A549 (cell line): ENCODE measurements at regions not wholly inside any gene's neighbourhood (a gene's known extent, or its start where the extent isn't known, plus 50 kb on each side); places are given as distances from the start of the nearest gene placed in this dataset.

Source experiments
- BHLHE40 ChIP-seq: IDR thresholded peaks from 2 replicates; pipeline ENCODE4 v1.6.1; 2012; ENCODE audit warnings: low read depth, low read length, inconsistent platforms
- CEBPB ChIP-seq, 2 experiments: fragments of >200 bp in 1 of 2; sonication (Bioruptor Twin) in 1 of 2; formaldehyde crosslinking in 1 of 2; IDR thresholded peaks; 2 replicates each; pipeline ENCODE4 v1.6.1; 2012 to 2016
- CHD2 ChIP-seq: fragments of 150-350 bp; IDR thresholded peaks from 2 replicates; pipeline ENCODE4 v1.6.1; 2014; ENCODE audit warnings: low read length; ENCODE audit not compliant: partially characterized antibody
- CTCF ChIP-seq: fragments of >200 bp; sonication (Bioruptor Twin); formaldehyde crosslinking; IDR thresholded peaks from 3 replicates; pipeline ENCODE4 v1.5.1; 2016

- TF ChIP-seq CTCF (no peak), BHLHE40 (no peak), CEBPB (IDR thresholded peaks at IDR 0.05) (no peak), CHD2 (no peak)
These were observed 204.4 kb downstream of the HIPK3 start for GRCh38 chr11:33461369-33462125.
